ENCODE measurements at regions not wholly inside any gene's neighbourhood (a gene's known extent, or its start where the extent isn't known, plus 50 kb on each side); places are given as distances from the start of the nearest gene placed in this dataset.

DNA sequence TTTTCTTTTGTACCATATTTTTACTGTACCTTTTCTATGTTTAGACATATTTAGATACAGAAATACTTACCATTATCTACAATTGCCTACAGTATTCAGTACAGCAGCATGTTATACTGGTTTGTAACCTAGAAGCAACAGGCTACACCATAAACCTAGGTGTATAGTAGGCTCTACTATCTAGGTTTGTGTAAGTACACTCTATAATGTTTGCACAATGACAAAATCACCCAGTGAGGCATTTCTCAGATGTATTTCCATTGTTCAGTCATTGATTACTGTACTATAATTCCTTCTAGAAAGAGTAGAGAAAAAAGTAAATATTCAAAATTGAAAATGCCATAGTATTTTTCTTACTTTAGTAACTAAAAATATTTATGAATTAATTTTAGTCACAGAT is 490.1 kb upstream of the REG3G start:
- TF ChIP-seq, protein P1, sequence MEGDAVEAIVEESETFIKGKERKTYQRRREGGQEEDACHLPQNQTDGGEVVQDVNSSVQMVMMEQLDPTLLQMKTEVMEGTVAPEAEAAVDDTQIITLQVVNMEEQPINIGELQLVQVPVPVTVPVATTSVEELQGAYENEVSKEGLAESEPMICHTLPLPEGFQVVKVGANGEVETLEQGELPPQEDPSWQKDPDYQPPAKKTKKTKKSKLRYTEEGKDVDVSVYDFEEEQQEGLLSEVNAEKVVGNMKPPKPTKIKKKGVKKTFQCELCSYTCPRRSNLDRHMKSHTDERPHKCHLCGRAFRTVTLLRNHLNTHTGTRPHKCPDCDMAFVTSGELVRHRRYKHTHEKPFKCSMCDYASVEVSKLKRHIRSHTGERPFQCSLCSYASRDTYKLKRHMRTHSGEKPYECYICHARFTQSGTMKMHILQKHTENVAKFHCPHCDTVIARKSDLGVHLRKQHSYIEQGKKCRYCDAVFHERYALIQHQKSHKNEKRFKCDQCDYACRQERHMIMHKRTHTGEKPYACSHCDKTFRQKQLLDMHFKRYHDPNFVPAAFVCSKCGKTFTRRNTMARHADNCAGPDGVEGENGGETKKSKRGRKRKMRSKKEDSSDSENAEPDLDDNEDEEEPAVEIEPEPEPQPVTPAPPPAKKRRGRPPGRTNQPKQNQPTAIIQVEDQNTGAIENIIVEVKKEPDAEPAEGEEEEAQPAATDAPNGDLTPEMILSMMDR (IDR thresholded peaks at IDR 0.05; ENCODE audit: low read depth, low read length, missing input control), result no peak
- no peak for TF ChIP-seq RXRA (IDR thresholded peaks at IDR 0.05)
